ENCODE measurements at regions not wholly inside any gene's neighbourhood (a gene's known extent, or its start where the extent isn't known, plus 50 kb on each side); places are given as distances from the start of the nearest gene placed in this dataset.

- TF ChIP-seq POLR2A (IDR thresholded peaks at IDR 0.05) (no peak), CTCF (IDR thresholded peaks at IDR 0.05) (no peak)
Observed at GRCh38 chr15:96106181-96106580, 224.3 kb upstream of the NR2F2 start.
